ENCODE measurements at regions not wholly inside any gene's neighbourhood (a gene's known extent, or its start where the extent isn't known, plus 50 kb on each side); places are given as distances from the start of the nearest gene placed in this dataset.
"Not testable (repeated sequence)": the region's sequence is repeated elsewhere in the genome, so short reads cannot be mapped to it uniquely, and the experiment has no call there.

GRCh38 chrX:39484159-39485068 lies 613.3 kb downstream of the BCOR start:
- TF ChIP-seq CTCF (IDR thresholded peaks at IDR 0.05; ENCODE audit: borderline replicate concordance, insufficient read depth, low read depth, low read length), result no peak
- H3K4me3 ChIP-seq (ENCODE audit: low read depth, low read length), result no peak overlapping the region

DNA sequence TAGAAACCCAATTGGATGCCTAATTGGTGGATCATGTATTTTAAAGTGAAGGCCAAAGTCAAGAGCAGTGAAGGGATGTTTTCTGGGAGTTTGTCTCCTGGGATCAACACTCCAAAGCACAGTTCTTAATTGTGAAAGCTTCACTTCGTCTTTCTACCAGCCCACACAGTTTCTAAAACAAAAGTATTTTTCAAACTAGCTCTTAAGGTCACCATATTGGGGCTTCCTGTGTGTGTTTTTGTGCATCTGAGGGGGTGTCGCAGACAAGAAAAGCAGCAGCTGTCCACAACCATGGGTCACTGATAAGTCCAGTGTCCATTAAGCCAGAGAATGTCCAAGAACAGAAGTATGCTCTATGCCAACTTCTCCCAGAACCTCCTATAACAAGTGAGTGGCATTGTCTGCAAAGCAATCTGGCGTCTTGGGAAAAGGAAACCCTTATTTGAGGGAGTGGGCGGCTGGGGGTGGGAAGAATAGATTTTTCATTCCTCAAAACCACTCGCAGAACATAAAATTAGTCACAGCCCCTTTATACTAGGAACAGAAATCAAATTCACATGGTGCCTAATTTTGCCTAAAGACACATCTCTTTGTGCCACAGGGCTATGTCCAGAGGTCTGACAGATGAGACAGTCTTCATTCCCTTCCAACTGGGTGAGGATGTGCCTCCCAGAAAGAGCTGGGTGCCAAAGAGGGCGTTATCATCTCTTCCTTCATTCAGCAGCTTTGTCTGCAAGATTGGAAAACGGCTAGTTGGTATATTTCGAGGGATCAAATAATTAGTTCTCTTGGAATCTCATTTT lies 610.4 kb downstream of the BCOR start:
- no peak for TF ChIP-seq CTCF (IDR thresholded peaks at IDR 0.05; ENCODE audit: borderline replicate concordance, insufficient read depth, low read depth, low read length)
- no peak overlapping the region for H3K4me3 ChIP-seq (ENCODE audit: low read depth, low read length)

DNA sequence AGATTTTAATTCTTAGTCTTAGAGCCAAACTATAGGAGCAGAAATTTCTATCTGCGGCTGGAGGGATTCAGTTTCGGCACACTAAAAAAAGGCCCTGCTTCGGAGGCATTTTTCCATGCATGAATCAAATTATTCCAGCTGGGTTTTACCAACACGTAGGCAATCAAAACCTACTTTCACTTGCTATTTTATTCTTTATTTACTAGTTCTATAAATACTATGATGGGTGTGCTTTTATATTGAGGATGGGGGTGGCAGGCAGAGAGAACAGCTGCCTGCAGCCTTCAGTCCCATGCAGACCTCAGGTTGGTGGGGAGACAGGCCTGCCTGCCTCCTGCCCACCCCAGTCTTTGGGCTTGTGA lies 609.8 kb downstream of the BCOR start:
- H3K4me3 ChIP-seq (ENCODE audit: low read depth, low read length), result no peak overlapping the region
- TF ChIP-seq CTCF (IDR thresholded peaks at IDR 0.05; ENCODE audit: borderline replicate concordance, insufficient read depth, low read depth, low read length), result no peak

- H3K4me3 ChIP-seq (ENCODE audit: low read depth, low read length), result no peak overlapping the region
- no peak for TF ChIP-seq CTCF (IDR thresholded peaks at IDR 0.05; ENCODE audit: borderline replicate concordance, insufficient read depth, low read depth, low read length)
Measured at GRCh38 chrX:39491548-39492297, 606.0 kb downstream of the BCOR start.

- no peak for TF ChIP-seq CTCF (IDR thresholded peaks at IDR 0.05; ENCODE audit: borderline replicate concordance, insufficient read depth, low read depth, low read length)
- no peak overlapping the region for H3K4me3 ChIP-seq (ENCODE audit: low read depth, low read length)
Measured at GRCh38 chrX:39492497-39493162, 605.1 kb downstream of the BCOR start.

DNA sequence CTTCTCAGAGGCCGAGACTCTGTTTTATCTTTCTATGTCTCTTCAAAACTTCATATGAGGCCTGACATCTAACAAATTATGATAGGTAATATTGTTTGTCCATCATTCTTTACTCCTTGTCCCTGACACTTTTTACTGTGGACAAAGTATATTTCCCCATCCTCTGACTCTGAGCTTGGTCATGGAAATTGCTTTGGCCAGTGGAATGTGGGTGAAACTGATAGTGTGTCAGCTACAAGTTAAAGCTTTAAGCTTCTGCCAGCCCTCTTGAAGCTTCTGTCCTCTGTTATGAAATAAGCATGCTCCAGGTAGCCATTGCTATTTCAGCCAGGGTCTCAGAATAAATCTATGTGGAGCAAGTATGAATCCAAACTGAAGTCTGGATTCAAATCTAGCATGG lies 604.6 kb downstream of the BCOR start:
- no peak for TF ChIP-seq CTCF (IDR thresholded peaks at IDR 0.05; ENCODE audit: borderline replicate concordance, insufficient read depth, low read depth, low read length)
- H3K4me3 ChIP-seq (ENCODE audit: low read depth, low read length), result no peak overlapping the region

GRCh38 chrX:39497117-39497516 lies 600.6 kb downstream of the BCOR start:
- H3K4me3 ChIP-seq (ENCODE audit: low read depth, low read length), result not testable (repeated sequence)

Measured in GM12875 (cell line).